Smooth muscle cell (in vitro differentiated cells): ENCODE measurements at regions not wholly inside any gene's neighbourhood (a gene's known extent, or its start where the extent isn't known, plus 50 kb on each side); places are given as distances from the start of the nearest gene placed in this dataset.

Experiments
- DNase-seq: peaks from one replicate; lab custom pipeline; 2025; ENCODE audit not compliant: unreplicated experiment; lab: John Stamatoyannopoulos, UW
- H2AFZ ChIP-seq: fragments of 200-600 bp; sonication (generic); 2 replicates; pipeline ENCODE4 v1.6.0; 2016; ENCODE audit warnings: antibody characterized with exemption, low read depth, mild to moderate bottlenecking
- H3F3A ChIP-seq: fragments of 200-600 bp; sonication (generic); 2 replicates; pipeline ENCODE4 v1.6.0; 2017; ENCODE audit warnings: antibody characterized with exemption, low read depth
- H3K27ac ChIP-seq: fragments of 200-600 bp; sonication (generic); 2 replicates; pipeline ENCODE4 v1.5.1; 2016; ENCODE audit warnings: low read depth, mild to moderate bottlenecking
- H3K27me3 ChIP-seq: fragments of 200-600 bp; sonication (generic); 2 replicates; pipeline ENCODE4 v1.6.1; 2016; ENCODE audit warnings: low read depth, mild to moderate bottlenecking
- H3K36me3 ChIP-seq: fragments of 200-600 bp; sonication (generic); 2 replicates; pipeline ENCODE4 v1.5.1; 2016; ENCODE audit warnings: low read depth
- H3K4me1 ChIP-seq: fragments of 200-600 bp; sonication (generic); 2 replicates; pipeline ENCODE4 v1.5.1; 2016; ENCODE audit warnings: low read depth
- H3K4me2 ChIP-seq: fragments of 200-600 bp; sonication (generic); 2 replicates; pipeline ENCODE4 v1.6.0; 2016; ENCODE audit warnings: mild to moderate bottlenecking
- H3K4me3 ChIP-seq: fragments of 200-600 bp; sonication (generic); 2 replicates; pipeline ENCODE4 v1.5.1; 2016; ENCODE audit warnings: mild to moderate bottlenecking
- H3K79me2 ChIP-seq: fragments of 200-600 bp; sonication (generic); 2 replicates; pipeline ENCODE4 v1.6.0; 2016; ENCODE audit warnings: low read depth, mild to moderate bottlenecking
- H3K9ac ChIP-seq: fragments of 200-600 bp; sonication (generic); 2 replicates; pipeline ENCODE4 v1.6.0; 2016; ENCODE audit warnings: low read depth
- H3K9me3 ChIP-seq: fragments of 200-600 bp; sonication (generic); replicated peaks from 2 replicates; pipeline ENCODE4 v1.5.1; 2016; ENCODE audit warnings: low read depth
- H4K20me1 ChIP-seq: fragments of 200-600 bp; sonication (generic); 2 replicates; pipeline ENCODE4 v1.6.0; 2016; ENCODE audit warnings: low read depth
- CTCF ChIP-seq: fragments of 200-600 bp; sonication (generic); IDR thresholded peaks from 2 replicates; pipeline ENCODE4 v1.5.1; 2017; ENCODE audit warnings: borderline replicate concordance, mild to moderate bottlenecking, antibody characterized with exemption; ENCODE audit not compliant: insufficient read depth, poor library complexity, severe bottlenecking
- WGBS: methylation state at CpG from one replicate; pipeline ENCODE4 v1.1.7; 2016; ENCODE audit warnings: low lambda C conversion rate; 5-methylcytosine and 5-hydroxymethylcytosine counted together

- WGBS: 64% methylated on average over 5 of the region's 5 CpGs
- Histone ChIP-seq H3K4me2 (no peak overlapping the region), H3K9ac (no peak overlapping the region), H3K9me3 (no peaks in the 10 kb centered on the region), H3F3A (no peaks in the 10 kb centered on the region), H3K79me2 (no peaks in the 10 kb centered on the region), H3K27me3 (no peaks in the 10 kb centered on the region), H3K4me1 (peaks cover 7% of the 10 kb centered on the region), H3K27ac (no peak overlapping the region), H3K4me3 (no peak overlapping the region), H4K20me1 (no peaks in the 10 kb centered on the region), H2AFZ (peak overlapping the region; percentile 14), H3K36me3 (no peaks in the 10 kb centered on the region)
- TF ChIP-seq CTCF: no peak
- no peak for DNase-seq
Measured at GRCh38 chr21:25371841-25372425, 235.3 kb downstream of the MRPL39 start.

- peak overlapping the region; percentile 67 for H3K4me2 ChIP-seq
- no peaks in the 10 kb centered on the region for H4K20me1 ChIP-seq
- DNase-seq: no peak
- H3K36me3 ChIP-seq: no peaks in the 10 kb centered on the region
- H3K27me3 ChIP-seq: no peaks in the 10 kb centered on the region
- H3K79me2 ChIP-seq: no peaks in the 10 kb centered on the region
- WGBS: 48% methylated on average over 6 of the region's 6 CpGs
- H3K27ac ChIP-seq: peak overlapping the region; percentile 57
- H2AFZ ChIP-seq: no peak overlapping the region
- H3K4me3 ChIP-seq: no peak overlapping the region
- no peak for TF ChIP-seq CTCF
- H3F3A ChIP-seq: no peaks in the 10 kb centered on the region
- H3K4me1 ChIP-seq: peaks cover 7% of the 10 kb centered on the region
- H3K9me3 ChIP-seq: no peaks in the 10 kb centered on the region
- H3K9ac ChIP-seq: no peak overlapping the region
Measured at GRCh38 chr21:25370311-25370744, 237.0 kb downstream of the MRPL39 start.

GRCh38 chr21:25369524-25370300, 237.6 kb downstream of the MRPL39 start:
- Histone ChIP-seq H4K20me1 (no peaks in the 10 kb centered on the region), H3K36me3 (no peaks in the 10 kb centered on the region), H2AFZ (no peak overlapping the region), H3K4me1 (peaks cover 7% of the 10 kb centered on the region), H3K4me3 (no peak overlapping the region), H3K9me3 (no peaks in the 10 kb centered on the region), H3K27me3 (no peaks in the 10 kb centered on the region), H3F3A (no peaks in the 10 kb centered on the region), H3K27ac (peak overlapping the region; percentile 57), H3K9ac (no peak overlapping the region), H3K4me2 (peak overlapping the region; percentile 67), H3K79me2 (no peaks in the 10 kb centered on the region)
- WGBS: 86% methylated on average over 4 of the region's 4 CpGs
- no peak for TF ChIP-seq CTCF
- no peak for DNase-seq
